DND-41 (cell line): ENCODE measurements at regions not wholly inside any gene's neighbourhood (a gene's known extent, or its start where the extent isn't known, plus 50 kb on each side); places are given as distances from the start of the nearest gene placed in this dataset.
"Not testable (repeated sequence)": the region's sequence is repeated elsewhere in the genome, so short reads cannot be mapped to it uniquely, and the experiment has no call there.

Experiments used
- ATAC-seq: fragments of 200-7000 bp; cut with Tn5 transposase; 3 replicates; pipeline ENCODE4 v1.9.1; 2021; ENCODE audit warnings: low read depth; ENCODE audit not compliant: insufficient read depth
- DNase-seq: peaks from one replicate; pipeline ENCODE4 v3.0.0-alpha.2; 2020
- H2AFZ ChIP-seq: 2 replicates; pipeline ENCODE4 v1.6.0; 2012; ENCODE audit warnings: low read depth, low read length
- H3K27ac ChIP-seq: 2 replicates; pipeline ENCODE4 v1.5.1; 2012; ENCODE audit warnings: low read length, inconsistent platforms
- H3K27me3 ChIP-seq: fragments of 200-600 bp; sonication (generic); 2 replicates; pipeline ENCODE4 v1.6.0; 2012; ENCODE audit warnings: low read length, mild to moderate bottlenecking, inconsistent platforms; ENCODE audit not compliant: insufficient read depth, poor library complexity
- H3K36me3 ChIP-seq: 2 replicates; pipeline ENCODE4 v1.5.1; 2012; ENCODE audit warnings: low read length, inconsistent platforms; ENCODE audit not compliant: insufficient read depth
- H3K4me1 ChIP-seq: 2 replicates; pipeline ENCODE4 v1.5.1; 2012; ENCODE audit warnings: mild to moderate bottlenecking, low read length; ENCODE audit not compliant: insufficient read depth
- H3K4me2 ChIP-seq: 2 replicates; pipeline ENCODE4 v1.6.0; 2012; ENCODE audit warnings: mild to moderate bottlenecking, moderate library complexity, low read length, inconsistent platforms; ENCODE audit not compliant: insufficient read depth
- H3K4me3 ChIP-seq, 2 experiments: fragments of 200-600 bp in 1 of 2; shearing (Covaris generic) in 1 of 2; 2 replicates each; pipeline ENCODE4 v1.5.1; 2012 to 2016; ENCODE audit warnings: inconsistent platforms in 2 of 2, low read length in 2 of 2, mild to moderate bottlenecking in 2 of 2, low read depth in 1 of 2, moderate library complexity in 1 of 2
- H3K79me2 ChIP-seq: 2 replicates; pipeline ENCODE4 v1.6.0; 2012; ENCODE audit warnings: low read length, inconsistent platforms; ENCODE audit not compliant: insufficient read depth
- H3K9ac ChIP-seq: 2 replicates; pipeline ENCODE4 v1.6.0; 2012; ENCODE audit warnings: low read depth, mild to moderate bottlenecking, inconsistent platforms, low read length, moderate library complexity
- H3K9me3 ChIP-seq: 2 replicates; pipeline ENCODE4 v1.5.1; 2012; ENCODE audit warnings: low read length, moderate library complexity, mild to moderate bottlenecking, inconsistent platforms; ENCODE audit not compliant: insufficient read depth, severe bottlenecking
- H4K20me1 ChIP-seq: 2 replicates; pipeline ENCODE4 v1.6.0; 2012; ENCODE audit warnings: low read length; ENCODE audit not compliant: insufficient read depth
- EZH2 ChIP-seq: IDR thresholded peaks from 3 replicates; pipeline ENCODE4 v1.6.1; 2012; ENCODE audit warnings: borderline replicate concordance, low read depth, mild to moderate bottlenecking, moderate library complexity, low read length, inconsistent platforms; ENCODE audit not compliant: severe bottlenecking
- TF ChIP-seq, protein P1 (sequence below): IDR thresholded peaks from 2 replicates; pipeline ENCODE4 v1.5.1; 2012; ENCODE audit warnings: borderline replicate concordance, low read length, moderate library complexity, mild to moderate bottlenecking; ENCODE audit not compliant: poor library complexity, severe bottlenecking; ENCODE audit errors: extremely low read depth

DNA sequence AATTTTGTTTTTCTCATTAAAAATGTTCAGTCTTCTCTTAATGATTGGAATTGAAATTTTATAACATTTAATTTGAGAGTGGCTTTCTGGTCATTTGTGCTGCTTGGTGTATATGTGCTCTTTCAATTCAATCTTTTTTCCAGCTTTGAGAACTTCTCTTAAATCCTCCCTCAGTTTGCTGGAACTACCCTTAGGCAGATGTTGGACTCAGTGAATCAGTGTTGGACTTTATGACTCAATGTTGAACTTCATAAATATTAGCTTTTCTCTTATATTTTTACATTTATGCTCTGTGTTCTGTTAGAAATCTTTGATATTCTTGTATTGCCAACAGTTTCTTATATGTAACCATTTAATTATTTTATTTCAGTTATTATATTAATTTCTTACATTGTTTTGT, 935.5 kb upstream of the FBXO33 start:
- TF ChIP-seq, protein P1, sequence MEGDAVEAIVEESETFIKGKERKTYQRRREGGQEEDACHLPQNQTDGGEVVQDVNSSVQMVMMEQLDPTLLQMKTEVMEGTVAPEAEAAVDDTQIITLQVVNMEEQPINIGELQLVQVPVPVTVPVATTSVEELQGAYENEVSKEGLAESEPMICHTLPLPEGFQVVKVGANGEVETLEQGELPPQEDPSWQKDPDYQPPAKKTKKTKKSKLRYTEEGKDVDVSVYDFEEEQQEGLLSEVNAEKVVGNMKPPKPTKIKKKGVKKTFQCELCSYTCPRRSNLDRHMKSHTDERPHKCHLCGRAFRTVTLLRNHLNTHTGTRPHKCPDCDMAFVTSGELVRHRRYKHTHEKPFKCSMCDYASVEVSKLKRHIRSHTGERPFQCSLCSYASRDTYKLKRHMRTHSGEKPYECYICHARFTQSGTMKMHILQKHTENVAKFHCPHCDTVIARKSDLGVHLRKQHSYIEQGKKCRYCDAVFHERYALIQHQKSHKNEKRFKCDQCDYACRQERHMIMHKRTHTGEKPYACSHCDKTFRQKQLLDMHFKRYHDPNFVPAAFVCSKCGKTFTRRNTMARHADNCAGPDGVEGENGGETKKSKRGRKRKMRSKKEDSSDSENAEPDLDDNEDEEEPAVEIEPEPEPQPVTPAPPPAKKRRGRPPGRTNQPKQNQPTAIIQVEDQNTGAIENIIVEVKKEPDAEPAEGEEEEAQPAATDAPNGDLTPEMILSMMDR: no peak
- TF ChIP-seq EZH2: no peak
- no peak overlapping the region for H2AFZ ChIP-seq
- no peaks in the 10 kb centered on the region for H3K27me3 ChIP-seq
- H3K4me1 ChIP-seq: peaks cover 11% of the 10 kb centered on the region
- H3K27ac ChIP-seq: no peak overlapping the region
- H3K9ac ChIP-seq: no peak overlapping the region
- H3K9me3 ChIP-seq: no peaks in the 10 kb centered on the region
- H3K4me2 ChIP-seq: no peak overlapping the region
- no peaks in the 10 kb centered on the region for H3K79me2 ChIP-seq
- no peak overlapping the region for H3K4me3 ChIP-seq
- DNase-seq (no peak), ATAC-seq (no peak)
- H4K20me1 ChIP-seq: no peaks in the 10 kb centered on the region
- no peaks in the 10 kb centered on the region for H3K36me3 ChIP-seq

DNA sequence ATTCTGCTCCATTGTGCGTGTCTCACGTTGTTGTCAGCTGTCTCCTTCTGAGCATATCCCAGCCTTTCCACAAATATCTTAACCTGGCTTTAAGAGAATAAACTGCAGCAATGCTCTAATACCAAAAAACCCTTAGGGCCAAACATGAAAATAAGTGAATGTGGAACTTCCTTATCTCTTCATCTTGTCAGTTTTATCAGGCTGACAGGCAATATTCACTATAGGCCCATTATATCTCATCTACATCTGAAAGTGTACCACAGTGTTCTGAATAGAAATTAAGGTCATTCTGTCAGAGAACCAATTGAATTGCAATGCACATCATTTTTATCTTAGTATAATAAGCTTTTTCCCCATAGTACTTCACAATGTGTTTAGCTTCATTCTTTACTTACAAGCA, 933.1 kb upstream of the FBXO33 start:
- H3K79me2 ChIP-seq: no peaks in the 10 kb centered on the region
- TF ChIP-seq, protein P1: no peak
- no peak for TF ChIP-seq EZH2
- ATAC-seq: no peak
- no peaks in the 10 kb centered on the region for H3K27me3 ChIP-seq
- no peak overlapping the region for H3K9ac ChIP-seq
- H3K9me3 ChIP-seq: no peaks in the 10 kb centered on the region
- H3K4me2 ChIP-seq: peak overlapping the region; percentile 48; the same call in 1 of the 2 replicates
- H3K27ac ChIP-seq: 0 out of 2 replicates have a peak overlapping the region, but pooled peaks have one; percentile 26
- H3K4me3 ChIP-seq: no peak overlapping the region; a peak in 1 of 4 replicates
- no peaks in the 10 kb centered on the region for H4K20me1 ChIP-seq
- peaks cover 11% of the 10 kb centered on the region for H3K4me1 ChIP-seq
- no peak overlapping the region for H2AFZ ChIP-seq
- no peak for DNase-seq
- H3K36me3 ChIP-seq: no peaks in the 10 kb centered on the region

DNA sequence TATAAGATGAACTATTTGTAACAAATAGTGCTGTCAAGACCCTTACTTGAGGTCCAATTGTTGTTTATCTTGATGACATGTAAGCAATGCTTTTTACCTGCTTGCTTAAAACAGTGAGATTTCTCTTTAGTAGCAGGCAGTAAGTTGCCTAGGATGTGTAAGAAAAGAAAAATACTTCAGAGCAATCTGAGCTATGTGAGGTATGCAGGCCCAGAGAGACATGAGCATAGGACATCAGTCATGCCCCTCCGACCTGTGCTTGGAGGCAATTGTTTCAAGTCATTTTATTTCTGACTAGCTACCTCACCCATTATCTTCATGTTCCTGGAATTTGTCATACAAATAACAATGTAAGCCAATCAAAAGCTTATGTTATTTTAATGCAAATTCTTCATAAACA, 930.6 kb upstream of the FBXO33 start:
- H4K20me1 ChIP-seq: no peaks in the 10 kb centered on the region
- no peaks in the 10 kb centered on the region for H3K27me3 ChIP-seq
- H3K9me3 ChIP-seq: no peaks in the 10 kb centered on the region
- no peak overlapping the region for H2AFZ ChIP-seq
- H3K27ac ChIP-seq: no peak overlapping the region
- H3K9ac ChIP-seq: no peak overlapping the region
- no peak overlapping the region for H3K4me3 ChIP-seq
- no peak overlapping the region for H3K4me2 ChIP-seq
- TF ChIP-seq EZH2: no peak
- TF ChIP-seq, protein P1: no peak
- H3K36me3 ChIP-seq: no peaks in the 10 kb centered on the region
- peaks cover 11% of the 10 kb centered on the region for H3K4me1 ChIP-seq
- ATAC-seq (no peak), DNase-seq (no peak)
- H3K79me2 ChIP-seq: no peaks in the 10 kb centered on the region

DNA sequence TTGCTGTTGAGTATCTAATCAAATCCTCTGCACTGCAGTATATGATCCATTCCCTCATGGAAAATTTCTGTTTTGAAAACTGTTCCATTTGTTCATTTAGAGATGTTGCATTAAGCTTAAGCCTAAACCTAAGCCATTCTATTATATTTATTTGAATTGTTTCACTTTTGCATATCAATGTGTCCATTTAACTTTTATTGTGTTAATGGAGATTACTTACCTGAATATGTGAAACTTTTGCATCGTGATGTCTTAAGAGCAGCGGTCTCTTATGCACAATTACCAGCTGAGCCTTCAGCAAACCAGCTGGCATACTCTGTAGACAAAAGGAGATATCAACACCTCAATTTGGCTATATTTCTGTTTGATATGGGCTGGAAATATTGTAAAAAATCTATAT, 922.5 kb upstream of the FBXO33 start:
- DNase-seq (no peak), ATAC-seq (no peak)
- H3K4me1 ChIP-seq: no peaks in the 10 kb centered on the region
- no peaks in the 10 kb centered on the region for H3K9me3 ChIP-seq
- H3K36me3 ChIP-seq: no peaks in the 10 kb centered on the region
- no peak overlapping the region for H3K9ac ChIP-seq
- no peaks in the 10 kb centered on the region for H3K79me2 ChIP-seq
- H4K20me1 ChIP-seq: no peaks in the 10 kb centered on the region
- no peak overlapping the region for H2AFZ ChIP-seq
- no peaks in the 10 kb centered on the region for H3K27me3 ChIP-seq
- TF ChIP-seq EZH2: no peak
- TF ChIP-seq, protein P1: no peak
- no peak overlapping the region for H3K27ac ChIP-seq
- no peak overlapping the region for H3K4me3 ChIP-seq
- no peak overlapping the region for H3K4me2 ChIP-seq

DNA sequence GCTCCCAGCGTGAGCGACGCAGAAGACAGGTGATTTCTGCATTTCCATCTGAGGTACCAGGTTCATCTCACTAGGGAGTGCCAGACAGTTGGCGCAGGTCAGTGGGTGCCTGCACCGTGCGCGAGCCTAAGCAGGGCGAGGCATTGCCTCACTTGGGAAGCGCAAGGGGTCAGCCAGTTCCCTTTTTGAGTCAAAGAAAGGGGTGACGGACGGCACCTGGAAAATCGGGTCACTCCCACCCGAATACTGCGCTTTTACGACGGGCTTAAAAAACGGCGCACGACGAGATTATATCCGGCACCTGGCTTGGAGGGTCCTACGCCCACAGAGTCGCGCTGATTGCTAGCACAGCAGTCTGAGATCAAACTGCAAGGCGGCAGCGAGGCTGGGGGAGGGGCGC, 915.9 kb upstream of the FBXO33 start:
- H3K4me2 ChIP-seq, H2AFZ ChIP-seq, H3K79me2 ChIP-seq, H3K36me3 ChIP-seq, H3K4me1 ChIP-seq, H3K9ac ChIP-seq, H4K20me1 ChIP-seq, H3K4me3 ChIP-seq, DNase-seq, H3K27ac ChIP-seq, H3K9me3 ChIP-seq, H3K27me3 ChIP-seq, ATAC-seq: not testable (repeated sequence)
